Kidney (tissue), 13 donors: ENCODE measurements at regions not wholly inside any gene's neighbourhood (a gene's known extent, or its start where the extent isn't known, plus 50 kb on each side); places are given as distances from the start of the nearest gene placed in this dataset.

ENCODE experiments used
- DNase-seq, 5 donors: peaks; one replicate each; pipeline ENCODE4 v3.0.0-alpha.2; 2013 to 2020
- FAIRE-seq: peaks from 2 replicates; lab custom pipeline; 2012; peaks lifted over from hg19 to GRCh38; lab: Jason Lieb, UNC
- H3K27ac ChIP-seq, 2 donors: one replicate each; pipeline ENCODE4 v1.7.0; 2013; ENCODE audit warnings: low read depth in 2 of 2, low read length in 2 of 2, inconsistent platforms in 1 of 2
- H3K27me3 ChIP-seq: one replicate; pipeline ENCODE4 v1.7.1; 2013; ENCODE audit warnings: low read length, inconsistent platforms; ENCODE audit not compliant: control insufficient read depth, insufficient read depth
- H3K36me3 ChIP-seq, 3 donors: one replicate each; pipeline versions ENCODE4 v1.7.0 to v1.7.1; 2013; ENCODE audit warnings: low read length in 3 of 3, control low read depth in 1 of 3, inconsistent platforms in 1 of 3; ENCODE audit not compliant: insufficient read depth in 3 of 3, control insufficient read depth in 2 of 3
- H3K4me1 ChIP-seq, 3 donors: one replicate each; pipeline versions ENCODE4 v1.7.0 to v1.7.1; 2013; ENCODE audit warnings: low read length in 3 of 3, inconsistent platforms in 1 of 3, low read depth in 1 of 3; ENCODE audit not compliant: control insufficient read depth in 2 of 3, insufficient read depth in 2 of 3
- H3K4me3 ChIP-seq, 3 donors: one replicate each; pipeline versions ENCODE4 v1.7.0 to v1.8.1; 2013; ENCODE audit warnings: low read length in 3 of 3, control low read depth in 1 of 3, inconsistent platforms in 1 of 3
- H3K9ac ChIP-seq, 3 donors: one replicate each; pipeline versions ENCODE4 v1.7.0 to v1.7.1; 2013; ENCODE audit warnings: low read length in 3 of 3, control low read depth in 1 of 3, inconsistent platforms in 1 of 3
- H3K9me3 ChIP-seq, 3 donors: one replicate each; pipeline versions ENCODE4 v1.7.0 to v1.7.1; 2013; ENCODE audit warnings: low read length in 3 of 3, control low read depth in 1 of 3, inconsistent platforms in 1 of 3; ENCODE audit not compliant: control insufficient read depth in 2 of 3, insufficient read depth in 1 of 3
- intact Hi-C: fragments of 100-400 bp; cut with DNase I; formaldehyde crosslinking; loops from one replicate; pipeline ENCODE4 v1.11.1; 2022
- TF ChIP-seq, protein P1 (sequence below): IDR thresholded peaks from 3 replicates; pipeline ENCODE4 v1.5.1; 2012; ENCODE audit warnings: mild to moderate bottlenecking, moderate library complexity, borderline replicate concordance; ENCODE audit not compliant: insufficient read depth; ENCODE audit errors: extremely low read depth
- donor health status: control.
- donor health status: control.
- donor health status: control.
- donor health status: control.
- donor health status: control.
- donor health status: DM: yes; HTN: yes; CAD: no.
- donor health status: Normal renal cell carcinoma (clear cell type).

DNA sequence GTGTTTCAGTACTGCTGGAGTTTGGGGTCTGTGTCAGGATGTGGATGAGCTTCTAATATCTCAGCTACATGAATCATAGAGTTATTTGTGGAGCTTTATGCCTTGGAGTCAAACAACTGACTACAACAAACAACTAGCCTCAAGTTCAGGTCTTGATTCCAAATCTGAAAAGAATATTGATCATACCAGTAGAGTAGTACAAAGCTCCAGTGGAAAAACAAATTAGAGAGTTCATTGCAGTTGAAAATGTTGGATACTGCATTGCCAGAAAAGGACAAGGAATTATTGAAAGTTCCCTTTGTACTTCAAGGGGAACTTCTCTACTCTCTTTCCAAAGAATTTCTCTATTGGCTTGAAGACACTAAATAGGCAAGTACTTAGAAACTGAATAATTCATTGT lies 117.6 kb upstream of the CTTNBP2 start:
- no peak overlapping the region for H3K4me3 ChIP-seq
- FAIRE-seq (no peak), DNase-seq (no peak)
- no peaks in the 10 kb centered on the region for H3K9me3 ChIP-seq
- H3K27ac ChIP-seq, result no peak overlapping the region
- no peaks in the 10 kb centered on the region for H3K27me3 ChIP-seq
- H3K36me3 ChIP-seq, result no peaks in the 10 kb centered on the region
- no peak overlapping the region for H3K9ac ChIP-seq
- intact Hi-C loops, result no loop called here
- TF ChIP-seq, protein P1, sequence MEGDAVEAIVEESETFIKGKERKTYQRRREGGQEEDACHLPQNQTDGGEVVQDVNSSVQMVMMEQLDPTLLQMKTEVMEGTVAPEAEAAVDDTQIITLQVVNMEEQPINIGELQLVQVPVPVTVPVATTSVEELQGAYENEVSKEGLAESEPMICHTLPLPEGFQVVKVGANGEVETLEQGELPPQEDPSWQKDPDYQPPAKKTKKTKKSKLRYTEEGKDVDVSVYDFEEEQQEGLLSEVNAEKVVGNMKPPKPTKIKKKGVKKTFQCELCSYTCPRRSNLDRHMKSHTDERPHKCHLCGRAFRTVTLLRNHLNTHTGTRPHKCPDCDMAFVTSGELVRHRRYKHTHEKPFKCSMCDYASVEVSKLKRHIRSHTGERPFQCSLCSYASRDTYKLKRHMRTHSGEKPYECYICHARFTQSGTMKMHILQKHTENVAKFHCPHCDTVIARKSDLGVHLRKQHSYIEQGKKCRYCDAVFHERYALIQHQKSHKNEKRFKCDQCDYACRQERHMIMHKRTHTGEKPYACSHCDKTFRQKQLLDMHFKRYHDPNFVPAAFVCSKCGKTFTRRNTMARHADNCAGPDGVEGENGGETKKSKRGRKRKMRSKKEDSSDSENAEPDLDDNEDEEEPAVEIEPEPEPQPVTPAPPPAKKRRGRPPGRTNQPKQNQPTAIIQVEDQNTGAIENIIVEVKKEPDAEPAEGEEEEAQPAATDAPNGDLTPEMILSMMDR, result no peak
- no peaks in the 10 kb centered on the region for H3K4me1 ChIP-seq

DNA sequence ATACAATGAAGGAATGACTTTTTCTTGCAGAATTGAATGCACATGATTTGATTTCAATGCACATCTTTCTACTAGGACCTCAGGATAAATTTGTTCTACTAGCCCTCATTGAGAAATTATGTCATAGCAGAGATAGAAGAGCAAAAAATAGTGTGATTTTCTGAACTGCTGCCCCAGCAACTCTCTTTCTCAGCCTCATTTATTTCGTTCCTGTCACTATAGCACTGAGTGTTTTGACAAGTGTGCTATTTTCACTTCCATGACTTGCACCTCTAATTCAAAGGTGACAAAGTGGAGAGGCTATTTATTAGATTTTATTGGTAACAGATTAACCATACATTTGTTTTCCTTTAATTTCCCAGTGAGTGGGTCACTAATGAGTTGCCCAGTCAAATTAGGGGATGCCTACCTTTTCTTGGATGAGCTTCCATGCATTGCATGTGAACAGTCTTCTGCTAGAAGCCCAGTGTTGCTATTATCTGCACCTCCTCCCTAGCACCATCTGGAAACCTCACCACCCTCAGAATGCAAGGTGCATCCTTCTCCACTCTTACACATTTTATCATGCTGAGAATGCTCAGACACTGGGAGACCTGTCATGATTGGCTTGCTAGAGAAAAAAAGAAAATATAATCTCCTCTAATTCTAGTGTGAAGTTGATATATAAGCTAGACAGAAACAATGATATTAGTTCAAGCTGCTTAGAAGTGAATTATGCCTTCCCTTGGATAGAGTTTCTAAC lies 119.6 kb upstream of the CTTNBP2 start:
- H3K36me3 ChIP-seq, result no peaks in the 10 kb centered on the region
- H3K27me3 ChIP-seq, result no peaks in the 10 kb centered on the region
- TF ChIP-seq, protein P1, result no peak
- H3K27ac ChIP-seq, result no peak overlapping the region
- no peaks in the 10 kb centered on the region for H3K4me1 ChIP-seq
- no peak overlapping the region for H3K4me3 ChIP-seq
- FAIRE-seq (no peak), DNase-seq (peak in 3 of 5 donors; percentile 19 to 69 (median 49))
- H3K9ac ChIP-seq, result no peak overlapping the region
- no peaks in the 10 kb centered on the region for H3K9me3 ChIP-seq
- intact Hi-C loops, result no loop called here

DNA sequence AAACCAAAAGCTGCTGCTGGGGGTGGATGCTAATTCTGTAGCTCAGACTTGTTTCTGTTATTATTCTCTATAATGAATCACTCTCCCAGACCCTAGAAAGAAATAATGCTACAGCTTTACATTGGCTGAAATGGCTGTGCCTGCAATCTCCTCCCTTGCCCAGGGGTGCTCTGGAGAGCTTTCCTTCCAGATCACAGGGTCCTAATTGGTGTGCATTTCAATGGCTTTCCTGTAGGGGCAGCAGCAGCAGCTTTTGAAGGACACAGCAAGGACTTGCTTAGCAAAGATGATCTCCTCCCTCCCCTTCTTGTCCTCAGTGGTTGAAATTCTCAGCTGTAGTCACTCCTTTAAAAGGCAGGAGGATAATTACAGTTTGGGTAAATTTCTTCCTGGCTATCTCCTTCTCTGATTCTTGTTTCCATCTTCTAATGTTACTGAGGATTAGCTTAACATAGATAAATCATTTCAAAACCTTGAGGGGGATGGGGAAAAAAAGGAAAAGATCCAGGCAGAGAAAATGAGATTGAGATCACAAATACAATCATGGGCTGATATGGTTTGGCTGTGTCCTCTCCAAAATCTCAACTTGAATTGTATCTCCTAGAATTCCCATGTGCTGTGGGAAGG lies 120.2 kb upstream of the CTTNBP2 start:
- FAIRE-seq (no peak), DNase-seq (peak in 4 of 5 donors; percentile 68 to 89 (median 84))
- H3K4me3 ChIP-seq, result no peak overlapping the region
- H3K9me3 ChIP-seq, result no peaks in the 10 kb centered on the region
- intact Hi-C loops, result no loop called here
- H3K9ac ChIP-seq, result no peak overlapping the region
- H3K27me3 ChIP-seq, result no peaks in the 10 kb centered on the region
- H3K36me3 ChIP-seq, result no peaks in the 10 kb centered on the region
- H3K4me1 ChIP-seq, result no peaks in the 10 kb centered on the region
- TF ChIP-seq, protein P1, result peak; percentile 41
- H3K27ac ChIP-seq, result no peak overlapping the region
